Tongue (tissue), 1 donor: ENCODE measurements at regions not wholly inside any gene's neighbourhood (a gene's known extent, or its start where the extent isn't known, plus 50 kb on each side); places are given as distances from the start of the nearest gene placed in this dataset.
A peak's percentile ranks its signal among the peaks of the same experiment; 100 is the strongest.
"Not testable (repeated sequence)": the region's sequence is repeated elsewhere in the genome, so short reads cannot be mapped to it uniquely, and the experiment has no call there.

ENCODE experiments used
- DNase-seq: peaks from one replicate; pipeline ENCODE4 v3.0.0-alpha.2; 2015

GRCh38 chr9:109599131-109599530 is 101.0 kb upstream of the PTPN3 start:
- DNase-seq: no peak

GRCh38 chr9:109599711-109600110 is 101.6 kb upstream of the PTPN3 start:
- DNase-seq: no peak

- peak; percentile 50 for DNase-seq
These were observed 102.0 kb upstream of the PTPN3 start for GRCh38 chr9:109600142-109600541.

- DNase-seq: no peak
These were observed 103.1 kb upstream of the PTPN3 start for GRCh38 chr9:109601181-109601580.

- peak; percentile 22 for DNase-seq
These were observed 104.9 kb upstream of the PTPN3 start for GRCh38 chr9:109602987-109603386.

GRCh38 chr9:109604131-109604530 is 106.0 kb upstream of the PTPN3 start:
- DNase-seq: peak; percentile 21

GRCh38 chr9:109604781-109605180 is 106.7 kb upstream of the PTPN3 start:
- DNase-seq: peak; percentile 48

- DNase-seq: no peak
These were observed 111.0 kb upstream of the PTPN3 start for GRCh38 chr9:109609060-109609459.

GRCh38 chr9:109616571-109617120 is 118.5 kb upstream of the PTPN3 start:
- DNase-seq: no peak

GRCh38 chr9:109619310-109619709 is 121.2 kb upstream of the PTPN3 start:
- DNase-seq: no peak

GRCh38 chr9:109624143-109624542 is 126.0 kb upstream of the PTPN3 start:
- DNase-seq: no peak

GRCh38 chr9:109624896-109625295 is 126.8 kb upstream of the PTPN3 start:
- DNase-seq: no peak

- DNase-seq: no peak
These were observed 128.9 kb upstream of the PTPN3 start for GRCh38 chr9:109627042-109627441.

- no peak for DNase-seq
These were observed 131.5 kb upstream of the PTPN3 start for GRCh38 chr9:109629615-109630014.

- DNase-seq: no peak
These were observed 134.7 kb upstream of the PTPN3 start for GRCh38 chr9:109632817-109633216.

GRCh38 chr9:109639674-109640579 is 140.1 kb upstream of the PALM2AKAP2 start:
- DNase-seq: peak; percentile 65

GRCh38 chr9:109640580-109641371 is 139.2 kb upstream of the PALM2AKAP2 start:
- DNase-seq: peak; percentile 93

GRCh38 chr9:109641372-109641659 is 138.7 kb upstream of the PALM2AKAP2 start:
- no peak for DNase-seq

GRCh38 chr9:109652112-109652511 is 127.9 kb upstream of the PALM2AKAP2 start:
- no peak for DNase-seq

GRCh38 chr9:109652971-109653370 is 127.0 kb upstream of the PALM2AKAP2 start:
- peak; percentile 12 for DNase-seq

- no peak for DNase-seq
These were observed 126.5 kb upstream of the PALM2AKAP2 start for GRCh38 chr9:109653470-109653869.

- DNase-seq: not testable (repeated sequence)
These were observed 116.0 kb upstream of the PALM2AKAP2 start for GRCh38 chr9:109663978-109664377.

GRCh38 chr9:109665736-109666135 is 114.3 kb upstream of the PALM2AKAP2 start:
- DNase-seq: not testable (repeated sequence)
